SK-N-SH (cell line): ENCODE measurements at regions not wholly inside any gene's neighbourhood (a gene's known extent, or its start where the extent isn't known, plus 50 kb on each side); places are given as distances from the start of the nearest gene placed in this dataset.
"Not testable (repeated sequence)": the region's sequence is repeated elsewhere in the genome, so short reads cannot be mapped to it uniquely, and the experiment has no call there.

Experiments
- CTCF ChIA-PET: fragments of 300-600, 350-600 bp; formaldehyde crosslinking; extraction: SDS; loops from one replicate; lab custom pipeline; 2021; lab: Yijun Ruan, JAX
- POLR2A ChIA-PET: fragments of 350-600 bp; sonication (Branson Sonifier 250); formaldehyde crosslinking; extraction: SDS; loops from one replicate; lab custom pipeline; 2020; ENCODE audit warnings: antibody characterized with exemption, inconsistent platforms; lab: Yijun Ruan, JAX
- DNase-seq: peaks from one replicate; pipeline ENCODE4 v3.0.0; 2012
- H2AFZ ChIP-seq: fragments of 200-600 bp; sonication (generic); 2 replicates; pipeline ENCODE4 v1.8.1; 2016; ENCODE audit warnings: antibody characterized with exemption, mild to moderate bottlenecking, low read depth
- H3F3A ChIP-seq: fragments of 200-600 bp; sonication (generic); replicated peaks from 2 replicates; pipeline ENCODE3; 2016; ENCODE audit warnings: antibody characterized with exemption, mild to moderate bottlenecking; ENCODE audit not compliant: insufficient read depth
- H3K27ac ChIP-seq, 2 experiments: fragments of 200-500 bp in 1 of 2; fragments of 200-600 bp in 1 of 2; sonication (Bioruptor generic) in 1 of 2; sonication (generic), shearing (Covaris generic) in 1 of 2; 2 replicates each; pipeline versions ENCODE4 v1.5.1 to v1.6.1; 2014 to 2016; ENCODE audit warnings: low read depth in 2 of 2, inconsistent platforms in 1 of 2, low read length in 1 of 2, mild to moderate bottlenecking in 1 of 2, mixed read lengths in 1 of 2
- H3K27me3 ChIP-seq: fragments of 200-600 bp; sonication (generic), shearing (Covaris generic); 2 replicates; pipeline ENCODE4 v1.6.1; 2016; ENCODE audit warnings: mixed run types; ENCODE audit not compliant: insufficient read depth
- H3K36me3 ChIP-seq, 2 experiments: fragments of 200-500 bp in 1 of 2; fragments of 200-600 bp in 1 of 2; sonication (Bioruptor generic) in 1 of 2; sonication (generic) in 1 of 2; replicated peaks in 1 of 2; 2 replicates each; pipeline versions ENCODE3 to v1.5.1; 2014 to 2016; ENCODE audit warnings: low read length in 1 of 2, mild to moderate bottlenecking in 1 of 2; ENCODE audit not compliant: insufficient read depth in 2 of 2, control insufficient read depth in 1 of 2
- H3K4me1 ChIP-seq, 2 experiments: fragments of 200-500 bp in 1 of 2; fragments of 200-600 bp in 1 of 2; sonication (Bioruptor generic) in 1 of 2; sonication (generic), shearing (Covaris generic) in 1 of 2; 2 replicates each; pipeline versions ENCODE4 v1.5.1 to v1.6.1; 2014 to 2016; ENCODE audit warnings: low read depth in 1 of 2, low read length in 1 of 2, mixed run types in 1 of 2; ENCODE audit not compliant: insufficient read depth in 2 of 2, control insufficient read depth in 1 of 2
- H3K4me2 ChIP-seq: fragments of 200-600 bp; sonication (generic), shearing (Covaris generic); 2 replicates; pipeline ENCODE4 v1.6.1; 2017; ENCODE audit warnings: mixed run types
- H3K4me3 ChIP-seq, 2 experiments: fragments of 200-500 bp in 1 of 2; fragments of 200-600 bp in 1 of 2; sonication (Bioruptor generic) in 1 of 2; sonication (generic), shearing (Covaris generic) in 1 of 2; 2 replicates each; pipeline versions ENCODE4 v1.5.1 to v1.8.1; 2014 to 2016; ENCODE audit warnings: low read depth in 2 of 2, inconsistent platforms in 1 of 2, low read length in 1 of 2, mild to moderate bottlenecking in 1 of 2, mixed read lengths in 1 of 2, moderate library complexity in 1 of 2
- H3K79me2 ChIP-seq: fragments of 200-600 bp; sonication (generic); 2 replicates; pipeline ENCODE4 v1.8.1; 2017; ENCODE audit warnings: mild to moderate bottlenecking; ENCODE audit not compliant: insufficient read depth
- H3K9ac ChIP-seq: fragments of 200-600 bp; sonication (generic); 2 replicates; pipeline ENCODE4 v1.6.1; 2017; ENCODE audit warnings: mixed run types
- H3K9me2 ChIP-seq: fragments of 200-600 bp; sonication (generic); 2 replicates; pipeline ENCODE4 v1.6.1; 2017; ENCODE audit warnings: mixed run types
- H3K9me3 ChIP-seq: fragments of 200-600 bp; sonication (generic); 2 replicates; pipeline ENCODE4 v1.6.1; 2017; ENCODE audit warnings: mixed run types, mild to moderate bottlenecking, moderate library complexity
- H4K20me1 ChIP-seq: fragments of 200-600 bp; sonication (generic); 2 replicates; pipeline ENCODE4 v1.6.1; 2017; ENCODE audit warnings: mild to moderate bottlenecking, mixed run types; ENCODE audit not compliant: insufficient read depth
- CTCF ChIP-seq: fragments of 200-600 bp; sonication (generic); IDR thresholded peaks from 2 replicates; pipeline ENCODE4 v1.6.1; 2017; ENCODE audit warnings: antibody characterized with exemption, mild to moderate bottlenecking, moderate library complexity
- EP300 ChIP-seq, 2 experiments: IDR thresholded peaks; 2 replicates each; pipeline versions ENCODE4 v1.4.0 to v1.6.1; 2012; ENCODE audit warnings: borderline replicate concordance in 1 of 2, low read depth in 1 of 2, low read length in 1 of 2
- FOSL2 ChIP-seq: IDR thresholded peaks from 2 replicates; pipeline ENCODE4 v1.4.0; 2012; ENCODE audit warnings: low read depth, mild to moderate bottlenecking, moderate library complexity, borderline replicate concordance
- FOXM1 ChIP-seq: IDR thresholded peaks from 2 replicates; pipeline ENCODE4 v1.4.0; 2012; ENCODE audit warnings: low read depth, mild to moderate bottlenecking
- GABPA ChIP-seq: IDR thresholded peaks from 2 replicates; pipeline ENCODE4 v1.4.0; 2012; ENCODE audit warnings: low read depth, mild to moderate bottlenecking
- GATA2 ChIP-seq: sonication (generic); formaldehyde crosslinking; IDR thresholded peaks from 2 replicates; pipeline ENCODE4 v1.5.0; 2020; ENCODE audit warnings: mild to moderate bottlenecking, missing genetic modification reagents
- IRF3 ChIP-seq: fragments of 150-350 bp; IDR thresholded peaks from 2 replicates; pipeline ENCODE4 v1.6.1; 2016; ENCODE audit warnings: mild to moderate bottlenecking, low read depth, low read length
- JUND ChIP-seq: IDR thresholded peaks from 2 replicates; pipeline ENCODE4 v1.4.0; 2012
- MXI1 ChIP-seq: IDR thresholded peaks from 2 replicates; pipeline ENCODE4 v1.6.1; 2012; ENCODE audit warnings: mild to moderate bottlenecking, low read depth, low read length, improper control_type of control experiment
- NFIC ChIP-seq: IDR thresholded peaks from 2 replicates; pipeline ENCODE4 v1.4.0; 2012; ENCODE audit warnings: borderline replicate concordance
- POLR2AphosphoS5 ChIP-seq: IDR thresholded peaks from 2 replicates; pipeline ENCODE4 v1.6.1; 2012; ENCODE audit warnings: low read depth, low read length
- RAD21 ChIP-seq: IDR thresholded peaks from 2 replicates; pipeline ENCODE4 v1.6.1; 2012; ENCODE audit warnings: mild to moderate bottlenecking, low read length
- RFX5 ChIP-seq: IDR thresholded peaks from 2 replicates; pipeline ENCODE4 v1.6.1; 2012; ENCODE audit warnings: mild to moderate bottlenecking, improper control_type of control experiment, low read length
- RXRA ChIP-seq: IDR thresholded peaks from 2 replicates; pipeline ENCODE4 v1.4.0; 2012; ENCODE audit warnings: low read depth, mild to moderate bottlenecking, borderline replicate concordance
- SIN3A ChIP-seq: IDR thresholded peaks from 2 replicates; pipeline ENCODE4 v1.6.1; 2012; ENCODE audit warnings: low read depth, mild to moderate bottlenecking, low read length, moderate library complexity, borderline replicate concordance
- SMC3 ChIP-seq: IDR thresholded peaks from 2 replicates; pipeline ENCODE4 v1.6.1; 2012; ENCODE audit warnings: low read depth, low read length, improper control_type of control experiment
- YY1 ChIP-seq: IDR thresholded peaks from 2 replicates; pipeline ENCODE4 v1.4.0; 2012; ENCODE audit warnings: low read depth, mild to moderate bottlenecking
- WGBS: methylation state at CpG from one replicate; pipeline ENCODE4 v1.1.6; 2017; ENCODE audit warnings: low lambda C conversion rate; 5-methylcytosine and 5-hydroxymethylcytosine counted together
- TF ChIP-seq, protein P1 (sequence below): IDR thresholded peaks from 2 replicates; pipeline ENCODE4 v1.4.0; 2012; ENCODE audit warnings: low read depth, borderline replicate concordance
- TF ChIP-seq, protein P2 (sequence below): IDR thresholded peaks from 2 replicates; pipeline ENCODE4; 2012
- TF ChIP-seq, protein P3 (sequence below): fragments of 150-350 bp; IDR thresholded peaks from 2 replicates; pipeline ENCODE4 v1.6.1; 2017; ENCODE audit warnings: antibody characterized with exemption, low read length, low read depth, borderline replicate concordance

GRCh38 chr11:69900822-69901302, 81.6 kb upstream of the FGF3 start:
- H2AFZ ChIP-seq, H4K20me1 ChIP-seq, H3F3A ChIP-seq, H3K9me2 ChIP-seq, H3K9ac ChIP-seq, H3K36me3 ChIP-seq, H3K9me3 ChIP-seq, H3K4me2 ChIP-seq, H3K27me3 ChIP-seq, H3K4me3 ChIP-seq, H3K79me2 ChIP-seq, H3K27ac ChIP-seq, DNase-seq: not testable (repeated sequence)
- 54% methylated on average over 5 of the region's 5 CpGs for WGBS
- peaks cover 0 to 24% of the 10 kb centered on the region in 2 experiments; a peak in 1 of 4 replicates for H3K4me1 ChIP-seq
- POLR2A ChIA-PET: interaction anchor here (0.6 kb wide), 1 partner anchor 11 kb away, joined by 3 read pairs; no protein-coding TSS in a partner anchor
- CTCF ChIA-PET: interaction anchor here (0.9 to 17.3 kb wide), 5 partner anchors 8 to 231 kb away, joined by 4 to 249 read pairs (median 4); no protein-coding TSS in a partner anchor

DNA sequence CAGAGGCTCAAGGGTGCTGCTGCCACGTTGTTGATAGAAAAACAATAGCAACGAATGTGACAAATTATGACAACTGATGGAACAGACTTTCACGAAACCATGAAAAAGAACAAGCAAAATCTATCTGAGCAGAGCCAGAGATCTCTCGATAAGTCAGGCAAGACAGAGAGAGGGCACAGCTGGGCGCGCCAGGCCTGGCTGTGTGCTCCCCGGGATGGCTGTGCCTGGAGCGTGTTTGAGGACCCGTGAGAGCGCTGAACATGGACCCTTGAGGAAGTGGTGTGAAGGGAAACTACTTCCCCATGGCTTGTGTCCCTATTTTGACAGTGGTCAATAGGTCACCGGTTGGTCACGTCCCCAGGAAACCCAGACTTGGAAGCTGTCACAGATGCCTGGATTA, 83.1 kb upstream of the FGF3 start:
- no peak overlapping the region for H2AFZ ChIP-seq
- no peak overlapping the region for H3K9ac ChIP-seq
- TF ChIP-seq GABPA (no peak), SMC3 (no peak), CTCF (no peak), RFX5 (no peak), MXI1 (no peak), RXRA (no peak), SIN3A (no peak), YY1 (no peak), POLR2AphosphoS5 (no peak), JUND (no peak), RAD21 (no peak), EP300 (IDR thresholded peaks at IDR 0.05; ENCODE audit: borderline replicate concordance in 1 of 2, low read depth in 1 of 2, low read length in 1 of 2) (no peak), GATA2 (CRISPR knock-in tag) (no peak), NFIC (no peak), IRF3 (no peak), FOXM1 (no peak), FOSL2 (no peak)
- TF ChIP-seq, protein P1, sequence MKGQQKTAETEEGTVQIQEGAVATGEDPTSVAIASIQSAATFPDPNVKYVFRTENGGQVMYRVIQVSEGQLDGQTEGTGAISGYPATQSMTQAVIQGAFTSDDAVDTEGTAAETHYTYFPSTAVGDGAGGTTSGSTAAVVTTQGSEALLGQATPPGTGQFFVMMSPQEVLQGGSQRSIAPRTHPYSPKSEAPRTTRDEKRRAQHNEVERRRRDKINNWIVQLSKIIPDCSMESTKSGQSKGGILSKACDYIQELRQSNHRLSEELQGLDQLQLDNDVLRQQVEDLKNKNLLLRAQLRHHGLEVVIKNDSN: no peak
- TF ChIP-seq, protein P2, sequence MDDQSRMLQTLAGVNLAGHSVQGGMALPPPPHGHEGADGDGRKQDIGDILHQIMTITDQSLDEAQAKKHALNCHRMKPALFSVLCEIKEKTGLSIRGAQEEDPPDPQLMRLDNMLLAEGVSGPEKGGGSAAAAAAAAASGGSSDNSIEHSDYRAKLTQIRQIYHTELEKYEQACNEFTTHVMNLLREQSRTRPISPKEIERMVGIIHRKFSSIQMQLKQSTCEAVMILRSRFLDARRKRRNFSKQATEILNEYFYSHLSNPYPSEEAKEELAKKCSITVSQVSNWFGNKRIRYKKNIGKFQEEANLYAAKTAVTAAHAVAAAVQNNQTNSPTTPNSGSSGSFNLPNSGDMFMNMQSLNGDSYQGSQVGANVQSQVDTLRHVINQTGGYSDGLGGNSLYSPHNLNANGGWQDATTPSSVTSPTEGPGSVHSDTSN: no peak
- TF ChIP-seq, protein P3, sequence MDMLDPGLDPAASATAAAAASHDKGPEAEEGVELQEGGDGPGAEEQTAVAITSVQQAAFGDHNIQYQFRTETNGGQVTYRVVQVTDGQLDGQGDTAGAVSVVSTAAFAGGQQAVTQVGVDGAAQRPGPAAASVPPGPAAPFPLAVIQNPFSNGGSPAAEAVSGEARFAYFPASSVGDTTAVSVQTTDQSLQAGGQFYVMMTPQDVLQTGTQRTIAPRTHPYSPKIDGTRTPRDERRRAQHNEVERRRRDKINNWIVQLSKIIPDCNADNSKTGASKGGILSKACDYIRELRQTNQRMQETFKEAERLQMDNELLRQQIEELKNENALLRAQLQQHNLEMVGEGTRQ: no peak
- no peaks in the 10 kb centered on the region for H3K27me3 ChIP-seq
- CTCF ChIA-PET: interaction anchor here (1.7 to 17.3 kb wide), 3 partner anchors 9 to 13 kb away, joined by 7 to 249 read pairs (median 20); no protein-coding TSS in a partner anchor
- no peaks in the 10 kb centered on the region for H3F3A ChIP-seq
- POLR2A ChIA-PET: no interaction called here
- H3K9me2 ChIP-seq: no peaks in the 10 kb centered on the region
- H3K36me3 ChIP-seq: no peaks in the 10 kb centered on the region
- WGBS: 73% methylated on average over 9 of the region's 12 CpGs
- DNase-seq: no peak
- H3K27ac ChIP-seq: no peak overlapping the region
- H3K79me2 ChIP-seq: no peaks in the 10 kb centered on the region
- H3K4me3 ChIP-seq: no peak overlapping the region
- no peaks in the 10 kb centered on the region for H3K9me3 ChIP-seq
- H3K4me1 ChIP-seq: peaks cover 0 to 37% of the 10 kb centered on the region in 2 experiments; a peak in 1 of 4 replicates
- H4K20me1 ChIP-seq: no peaks in the 10 kb centered on the region
- no peak overlapping the region for H3K4me2 ChIP-seq
